HAP-1 (cell line): ENCODE measurements at regions not wholly inside any gene's neighbourhood (a gene's known extent, or its start where the extent isn't known, plus 50 kb on each side); places are given as distances from the start of the nearest gene placed in this dataset.

Source experiments
- DNase-seq, 2 experiments: peaks; one replicate each; pipeline ENCODE4 v3.0.0-alpha.2; 2016 to 2020; ENCODE audit warnings: low spot score in 2 of 2
- H3K27me3 ChIP-seq: fragments of 250-450 bp; sonication (Bioruptor Pico); 2 replicates; pipeline ENCODE4 v1.5.1; 2020; ENCODE audit warnings: low read depth, mild to moderate bottlenecking, moderate library complexity
- H3K36me3 ChIP-seq: fragments of 250-450 bp; sonication (Bioruptor Pico); replicated peaks from 2 replicates; pipeline ENCODE4 v1.5.1; 2020; ENCODE audit warnings: mild to moderate bottlenecking
- H3K4me1 ChIP-seq: fragments of 250-450 bp; sonication (Bioruptor Pico); 2 replicates; pipeline ENCODE4 v1.5.1; 2020; ENCODE audit warnings: mild to moderate bottlenecking
- H3K4me3 ChIP-seq: fragments of 250-450 bp; sonication (Bioruptor Pico); 2 replicates; pipeline ENCODE4 v1.5.1; 2020; ENCODE audit warnings: mild to moderate bottlenecking, moderate library complexity
- H3K9me3 ChIP-seq: fragments of 250-450 bp; sonication (Bioruptor Pico); 2 replicates; pipeline ENCODE4 v1.5.1; 2020; ENCODE audit warnings: mild to moderate bottlenecking, moderate library complexity
- in situ Hi-C: fragments of 300-500 bp; cut with MboI; formaldehyde crosslinking; loops from 3 replicates; pipeline ENCODE4 v1.14.3; 2020; ENCODE audit warnings: low sequenced_read_pairs, inconsistent platforms, mixed read lengths

- Histone ChIP-seq H3K4me3 (no peak overlapping the region), H3K27me3 (no peaks in the 10 kb centered on the region), H3K9me3 (no peaks in the 10 kb centered on the region), H3K36me3 (no peaks in the 10 kb centered on the region), H3K4me1 (no peaks in the 10 kb centered on the region)
- no peak for DNase-seq
- in situ Hi-C loops: no loop called here
Measured at GRCh38 chr1:234886081-234886984, 242.3 kb downstream of the TOMM20 start.

- H3K4me1 ChIP-seq: no peaks in the 10 kb centered on the region
- DNase-seq: no peak
- H3K36me3 ChIP-seq: no peaks in the 10 kb centered on the region
- in situ Hi-C loops: no loop called here
- no peaks in the 10 kb centered on the region for H3K27me3 ChIP-seq
- H3K9me3 ChIP-seq: no peaks in the 10 kb centered on the region
- H3K4me3 ChIP-seq: no peak overlapping the region
Measured at GRCh38 chr1:234885601-234886000, 243.0 kb downstream of the TOMM20 start.

GRCh38 chr1:234884701-234885100 lies 243.9 kb downstream of the TOMM20 start:
- H3K4me1 ChIP-seq: no peaks in the 10 kb centered on the region
- no peak overlapping the region for H3K4me3 ChIP-seq
- no peaks in the 10 kb centered on the region for H3K36me3 ChIP-seq
- H3K27me3 ChIP-seq: no peaks in the 10 kb centered on the region
- no peaks in the 10 kb centered on the region for H3K9me3 ChIP-seq
- DNase-seq: no peak
- in situ Hi-C loops: no loop called here

GRCh38 chr1:234884006-234884405 lies 244.6 kb downstream of the TOMM20 start:
- DNase-seq: no peak
- in situ Hi-C loops: no loop called here
- Histone ChIP-seq H3K4me1 (no peaks in the 10 kb centered on the region), H3K27me3 (no peaks in the 10 kb centered on the region), H3K36me3 (no peaks in the 10 kb centered on the region), H3K9me3 (no peaks in the 10 kb centered on the region), H3K4me3 (no peak overlapping the region)

- Histone ChIP-seq H3K4me1 (no peaks in the 10 kb centered on the region), H3K36me3 (no peaks in the 10 kb centered on the region), H3K9me3 (no peaks in the 10 kb centered on the region), H3K4me3 (no peak overlapping the region), H3K27me3 (no peaks in the 10 kb centered on the region)
- in situ Hi-C loops: no loop called here
- no peak for DNase-seq
Measured at GRCh38 chr1:234882898-234883297, 245.7 kb downstream of the TOMM20 start.

- H3K36me3 ChIP-seq: no peaks in the 10 kb centered on the region
- H3K9me3 ChIP-seq: no peaks in the 10 kb centered on the region
- in situ Hi-C loops: no loop called here
- DNase-seq: no peak
- H3K4me3 ChIP-seq: no peak overlapping the region
- H3K27me3 ChIP-seq: no peaks in the 10 kb centered on the region
- no peaks in the 10 kb centered on the region for H3K4me1 ChIP-seq
Measured at GRCh38 chr1:234881893-234882771, 246.5 kb downstream of the TOMM20 start.

GRCh38 chr1:234879147-234880080 lies 249.2 kb downstream of the TOMM20 start:
- H3K4me3 ChIP-seq: no peak overlapping the region
- in situ Hi-C loops: no loop called here
- no peaks in the 10 kb centered on the region for H3K36me3 ChIP-seq
- no peaks in the 10 kb centered on the region for H3K9me3 ChIP-seq
- no peaks in the 10 kb centered on the region for H3K4me1 ChIP-seq
- no peak for DNase-seq
- no peaks in the 10 kb centered on the region for H3K27me3 ChIP-seq

GRCh38 chr1:234878288-234878687 lies 250.3 kb downstream of the TOMM20 start:
- Histone ChIP-seq H3K4me1 (no peaks in the 10 kb centered on the region), H3K4me3 (no peak overlapping the region)
- no peak for DNase-seq

GRCh38 chr1:234877761-234878160 lies 250.9 kb downstream of the TOMM20 start:
- Histone ChIP-seq H3K4me1 (no peaks in the 10 kb centered on the region), H3K36me3 (no peaks in the 10 kb centered on the region), H3K4me3 (no peak overlapping the region), H3K27me3 (no peaks in the 10 kb centered on the region), H3K9me3 (no peaks in the 10 kb centered on the region)
- in situ Hi-C loops: no loop called here
- DNase-seq: no peak

More at GRCh38 chr1:234878288-234878687, 250.3 kb downstream of the TOMM20 start:
- in situ Hi-C loops: no loop called here
- no peaks in the 10 kb centered on the region for H3K36me3 ChIP-seq
- H3K9me3 ChIP-seq: no peaks in the 10 kb centered on the region
- H3K27me3 ChIP-seq: no peaks in the 10 kb centered on the region

DNA sequence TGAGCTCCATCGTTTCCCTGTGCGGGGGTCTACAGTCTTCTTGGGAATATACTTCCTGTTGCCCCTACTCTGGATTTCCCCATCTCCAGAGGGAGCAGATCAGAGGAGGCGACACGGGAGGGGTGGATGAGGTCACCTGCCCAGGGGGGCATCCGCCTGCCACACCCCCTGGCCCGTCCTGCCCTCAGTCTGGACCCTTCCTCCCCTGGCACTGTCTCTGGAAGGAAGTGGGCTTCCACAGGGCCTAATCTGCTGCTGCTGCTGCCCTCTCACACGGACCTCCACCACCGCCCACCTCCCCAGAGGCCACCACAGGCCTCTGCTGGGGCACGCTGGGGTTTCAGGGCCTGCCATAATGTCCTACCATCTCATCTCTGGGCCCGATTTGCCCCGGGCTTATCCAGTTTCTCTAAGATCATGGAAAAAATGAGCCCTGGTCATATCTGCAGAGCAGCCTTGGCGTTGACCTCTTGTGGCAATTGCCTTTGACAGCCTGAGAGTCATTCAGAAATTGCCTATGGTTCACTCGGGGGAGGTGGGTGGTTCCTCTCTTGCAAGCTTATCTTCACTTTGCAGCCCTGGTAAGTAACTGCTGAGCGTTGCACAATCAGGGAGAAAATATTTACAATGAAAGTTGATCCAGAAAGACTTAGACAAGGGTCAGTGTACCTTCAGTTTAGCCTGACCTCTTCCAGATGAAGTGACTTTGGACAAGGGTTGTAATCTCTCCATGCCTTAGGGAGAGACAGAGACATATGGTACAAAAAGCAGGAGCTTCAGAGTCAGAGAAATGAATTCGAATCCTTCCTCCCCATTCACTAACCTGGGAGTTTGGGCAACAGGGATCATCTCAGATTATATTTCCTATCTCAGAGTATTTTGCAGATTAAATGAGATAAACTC lies 252.4 kb downstream of the TOMM20 start:
- DNase-seq: no peak
- H3K9me3 ChIP-seq: no peaks in the 10 kb centered on the region
- no peak overlapping the region for H3K4me3 ChIP-seq
- H3K27me3 ChIP-seq: no peaks in the 10 kb centered on the region
- no peaks in the 10 kb centered on the region for H3K36me3 ChIP-seq
- H3K4me1 ChIP-seq: no peaks in the 10 kb centered on the region
- in situ Hi-C loops: no loop called here

- DNase-seq: no peak
Measured at GRCh38 chr1:234875328-234875952, 253.2 kb downstream of the TOMM20 start.

More at GRCh38 chr1:234875328-234875952, 253.2 kb downstream of the TOMM20 start:
- Histone ChIP-seq H3K4me3 (no peak overlapping the region), H3K36me3 (no peaks in the 10 kb centered on the region), H3K4me1 (no peaks in the 10 kb centered on the region), H3K9me3 (no peaks in the 10 kb centered on the region), H3K27me3 (no peaks in the 10 kb centered on the region)
- in situ Hi-C loops: no loop called here
